ENCODE measurements at regions not wholly inside any gene's neighbourhood (a gene's known extent, or its start where the extent isn't known, plus 50 kb on each side); places are given as distances from the start of the nearest gene placed in this dataset.

GRCh38 chr7:49432254-49432653 is 341.2 kb upstream of the VWC2 start:
- H2BK5ac ChIP-seq (ENCODE audit: low read depth, low read length, poor library complexity, severe bottlenecking) = no peak overlapping the region
- H3K4me1 ChIP-seq (ENCODE audit: control insufficient read depth, insufficient read depth, low read length) = no peaks in the 10 kb centered on the region
- dilution Hi-C loops (cut with HindIII; ENCODE audit: low sequenced_read_pairs, unreplicated experiment) = no loop called here
- no peak overlapping the region for H3K4me3 ChIP-seq (ENCODE audit: insufficient read depth, low read depth, low read length)
- no peak overlapping the region for H2AK5ac ChIP-seq (ENCODE audit: low read depth, low read length)
- H3K79me1 ChIP-seq (ENCODE audit: low read depth in 1 of 2, low read length in 2 of 2) = no peaks in the 10 kb centered on the region
- no peaks in the 10 kb centered on the region for H3K36me3 ChIP-seq (ENCODE audit: control insufficient read depth, insufficient read depth, low read length)
- TF ChIP-seq NFE2L2 (IDR thresholded peaks at IDR 0.05; ENCODE audit: low read depth, low read length) = no peak
- TF ChIP-seq MAFK (IDR thresholded peaks at IDR 0.05; ENCODE audit: low read depth, low read length) = no peak
- no peak for TF ChIP-seq RCOR1 (IDR thresholded peaks at IDR 0.05; ENCODE audit: insufficient replicate concordance, low read length)
- TF ChIP-seq CEBPB (IDR thresholded peaks at IDR 0.05; ENCODE audit: low read depth, low read length) = no peak
- TF ChIP-seq, protein P1, sequence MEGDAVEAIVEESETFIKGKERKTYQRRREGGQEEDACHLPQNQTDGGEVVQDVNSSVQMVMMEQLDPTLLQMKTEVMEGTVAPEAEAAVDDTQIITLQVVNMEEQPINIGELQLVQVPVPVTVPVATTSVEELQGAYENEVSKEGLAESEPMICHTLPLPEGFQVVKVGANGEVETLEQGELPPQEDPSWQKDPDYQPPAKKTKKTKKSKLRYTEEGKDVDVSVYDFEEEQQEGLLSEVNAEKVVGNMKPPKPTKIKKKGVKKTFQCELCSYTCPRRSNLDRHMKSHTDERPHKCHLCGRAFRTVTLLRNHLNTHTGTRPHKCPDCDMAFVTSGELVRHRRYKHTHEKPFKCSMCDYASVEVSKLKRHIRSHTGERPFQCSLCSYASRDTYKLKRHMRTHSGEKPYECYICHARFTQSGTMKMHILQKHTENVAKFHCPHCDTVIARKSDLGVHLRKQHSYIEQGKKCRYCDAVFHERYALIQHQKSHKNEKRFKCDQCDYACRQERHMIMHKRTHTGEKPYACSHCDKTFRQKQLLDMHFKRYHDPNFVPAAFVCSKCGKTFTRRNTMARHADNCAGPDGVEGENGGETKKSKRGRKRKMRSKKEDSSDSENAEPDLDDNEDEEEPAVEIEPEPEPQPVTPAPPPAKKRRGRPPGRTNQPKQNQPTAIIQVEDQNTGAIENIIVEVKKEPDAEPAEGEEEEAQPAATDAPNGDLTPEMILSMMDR (conservative IDR thresholded peaks at IDR 0.05; ENCODE audit: low read depth, low read length) = no peak
- TF ChIP-seq RAD21 (IDR thresholded peaks at IDR 0.05; ENCODE audit: low read length) = no peak
- TF ChIP-seq MAZ (IDR thresholded peaks at IDR 0.05; ENCODE audit: borderline replicate concordance, low read depth, low read length) = no peak
- no peak for TF ChIP-seq ELK1 (IDR thresholded peaks at IDR 0.05; ENCODE audit: borderline replicate concordance, low read depth, low read length)
- no peak for TF ChIP-seq POLR2A (IDR thresholded peaks at IDR 0.05; ENCODE audit: low read depth, low read length)
- TF ChIP-seq SMC3 (IDR thresholded peaks at IDR 0.05; ENCODE audit: low read depth, low read length) = no peak
- no peak overlapping the region for H3K4ac ChIP-seq (ENCODE audit: low read depth, low read length)
- H3K27ac ChIP-seq (ENCODE audit: insufficient read depth, low read length) = no peak overlapping the region
- H3K18ac ChIP-seq (ENCODE audit: low read depth, low read length) = no peak overlapping the region
- no peak overlapping the region for H3K4me2 ChIP-seq (ENCODE audit: low read depth, low read length)
- no peak overlapping the region for H2BK15ac ChIP-seq (ENCODE audit: low read depth, low read length)
- H3K23ac ChIP-seq (ENCODE audit: low read depth, low read length) = no peak overlapping the region
- no peak overlapping the region for H2BK20ac ChIP-seq (ENCODE audit: low read depth, low read length)
- in situ Hi-C loops (cut with MboI; ENCODE audit: low sequenced_read_pairs) = no loop called here
- no peak overlapping the region for H2AK9ac ChIP-seq (replicated peaks; ENCODE audit: low read depth, low read length, poor library complexity)
- H3K9me3 ChIP-seq (ENCODE audit: control insufficient read depth, insufficient read depth, low read length) = peaks cover 4% of the 10 kb centered on the region; the same call in 1 of the 2 replicates
- intact Hi-C loops (cut with micrococcal nuclease) = no loop called here
- CTCF ChIA-PET = no interaction called here
- no peak for DNase-seq
- no peak overlapping the region for H3K56ac ChIP-seq (ENCODE audit: extremely low read depth, insufficient read depth, low read length)
- no peak overlapping the region for H2AFZ ChIP-seq (replicated peaks; ENCODE audit: low read length, poor library complexity)
- POLR2A ChIA-PET (ENCODE audit: unreplicated experiment) = no interaction called here
- no peak overlapping the region for H3K14ac ChIP-seq (replicated peaks; ENCODE audit: low read depth, low read length)
- no peak for ATAC-seq (ENCODE audit: low read depth)
- H4K8ac ChIP-seq (ENCODE audit: low read depth in 2 of 2, low read length in 2 of 2) = no peak overlapping the region
- H4K5ac ChIP-seq (ENCODE audit: low read depth, low read length) = no peak overlapping the region
- H3K27me3 ChIP-seq (ENCODE audit: control insufficient read depth, insufficient read depth, low read length) = no peaks in the 10 kb centered on the region
- H3K9ac ChIP-seq (ENCODE audit: low read depth, low read length) = no peak overlapping the region
- no peak overlapping the region for H4K91ac ChIP-seq (ENCODE audit: insufficient read depth, low read depth, low read length)
- no peaks in the 10 kb centered on the region for H4K20me1 ChIP-seq (ENCODE audit: insufficient read depth, low read length)
- WGBS, 2 experiments (ENCODE audit: extremely low coverage in 2 of 2, insufficient read length in 1 of 2) = no CpG with 5 or more reads among the region's 4 CpGs
- no peak overlapping the region for H2BK120ac ChIP-seq (ENCODE audit: low read depth, low read length)
- no TSS peak for BruUV-seq (replicated peaks)
- H3K9me1 ChIP-seq (ENCODE audit: insufficient read depth, low read length) = no peaks in the 10 kb centered on the region

Data from IMR-90 (cell line).